CD14-positive monocyte (primary cell): ENCODE measurements at regions not wholly inside any gene's neighbourhood (a gene's known extent, or its start where the extent isn't known, plus 50 kb on each side); places are given as distances from the start of the nearest gene placed in this dataset.
A peak's percentile ranks its signal among the peaks of the same experiment; 100 is the strongest.

Source experiments
- DNase-seq, 3 donors: peaks; one replicate each; pipeline ENCODE4 v3.0.0-alpha.2; 2011 to 2022
- H2AFZ ChIP-seq: 2 replicates; pipeline ENCODE4 v1.6.0; 2012; ENCODE audit warnings: mild to moderate bottlenecking, low read depth, low read length, inconsistent platforms; ENCODE audit not compliant: insufficient read depth, poor library complexity, severe bottlenecking
- H3K27ac ChIP-seq, 2 donors: 1 replicate in 1 of 2; 2 replicates in 1 of 2; pipeline ENCODE4 v1.5.1; 2012 to 2013; ENCODE audit warnings: low read length in 2 of 2, control low read depth in 1 of 2, inconsistent platforms in 1 of 2, low read depth in 1 of 2, mild to moderate bottlenecking in 1 of 2
- H3K27me3 ChIP-seq, 2 donors: one replicate each; pipeline versions ENCODE4 v1.6.0 to v1.6.1; 2011 to 2013; ENCODE audit warnings: low read length in 2 of 2; ENCODE audit not compliant: control insufficient read depth in 2 of 2, insufficient read depth in 2 of 2
- H3K36me3 ChIP-seq, 2 donors: replicated peaks in 1 of 2; 1 replicate in 1 of 2; 2 replicates in 1 of 2; pipeline versions ENCODE4 v1.5.1 to v1.6.1; 2012 to 2013; ENCODE audit warnings: low read length in 2 of 2, control low read depth in 1 of 2, inconsistent platforms in 1 of 2, mild to moderate bottlenecking in 1 of 2; ENCODE audit not compliant: insufficient read depth in 2 of 2, control insufficient read depth in 1 of 2
- H3K4me1 ChIP-seq, 2 donors: 1 replicate in 1 of 2; 2 replicates in 1 of 2; pipeline versions ENCODE4 v1.5.1 to v1.6.1; 2012 to 2013; ENCODE audit warnings: low read length in 2 of 2, control low read depth in 1 of 2, inconsistent platforms in 1 of 2, mild to moderate bottlenecking in 1 of 2, moderate library complexity in 1 of 2; ENCODE audit not compliant: insufficient read depth in 2 of 2, control insufficient read depth in 1 of 2
- H3K4me2 ChIP-seq: replicated peaks from 2 replicates; pipeline ENCODE3; 2012; ENCODE audit warnings: low read length, moderate library complexity, mild to moderate bottlenecking; ENCODE audit not compliant: poor library complexity, severe bottlenecking; ENCODE audit errors: extremely low read depth
- H3K4me3 ChIP-seq, 3 experiments: fragments of 200-600 bp in 1 of 3; sonication (generic) in 1 of 3; replicated peaks in 1 of 3; 1 replicate in 2 of 3; 2 replicates in 1 of 3; pipeline ENCODE4 v1.5.1; 2011 to 2013; ENCODE audit warnings: low read length in 3 of 3, mild to moderate bottlenecking in 3 of 3, control low read depth in 2 of 3, low read depth in 2 of 3, inconsistent platforms in 1 of 3, moderate library complexity in 1 of 3
- H3K79me2 ChIP-seq: 2 replicates; pipeline ENCODE4 v1.6.0; 2012; ENCODE audit warnings: mild to moderate bottlenecking, control low read depth, inconsistent platforms, low read length, moderate library complexity; ENCODE audit not compliant: insufficient read depth
- H3K9ac ChIP-seq: 2 replicates; pipeline ENCODE4 v1.6.0; 2017; ENCODE audit warnings: low read length, mild to moderate bottlenecking; ENCODE audit not compliant: insufficient read depth, poor library complexity, severe bottlenecking
- H3K9me3 ChIP-seq, 2 donors: replicated peaks in 1 of 2; 1 replicate in 1 of 2; 2 replicates in 1 of 2; pipeline versions ENCODE4 v1.5.1 to v1.6.1; 2012 to 2013; ENCODE audit warnings: low read length in 2 of 2, control low read depth in 1 of 2; ENCODE audit not compliant: control insufficient read depth in 1 of 2, insufficient read depth in 1 of 2
- H4K20me1 ChIP-seq: 2 replicates; pipeline ENCODE4 v1.6.0; 2012; ENCODE audit warnings: mild to moderate bottlenecking, low read length, control low read depth, moderate library complexity; ENCODE audit not compliant: insufficient read depth
- H3K27ac Mint-ChIP-seq, 7 donors: one replicate each; pipeline ENCODE4 v1.8.0; 2020; ENCODE audit warnings: mild to moderate bottlenecking in 7 of 7, mixed read lengths in 7 of 7, moderate library complexity in 6 of 7, inconsistent platforms in 2 of 7
- H3K27me3 Mint-ChIP-seq, 3 donors: one replicate each; pipeline ENCODE4 v1.8.0; 2021 to 2022; ENCODE audit warnings: low read depth in 3 of 3, mild to moderate bottlenecking in 3 of 3, mixed read lengths in 3 of 3, moderate library complexity in 3 of 3, inconsistent platforms in 1 of 3
- H3K36me3 Mint-ChIP-seq, 2 donors: one replicate each; pipeline ENCODE4 v1.8.0; 2020; ENCODE audit warnings: mixed read lengths in 2 of 2, inconsistent platforms in 1 of 2, mild to moderate bottlenecking in 1 of 2
- H3K4me1 Mint-ChIP-seq: one replicate; pipeline ENCODE4 v1.8.0; 2020; ENCODE audit warnings: mild to moderate bottlenecking, mixed read lengths
- H3K4me3 Mint-ChIP-seq, 2 donors: one replicate each; pipeline ENCODE4 v1.8.0; 2020; ENCODE audit warnings: mild to moderate bottlenecking in 2 of 2, mixed read lengths in 2 of 2, moderate library complexity in 1 of 2
- H3K9me3 Mint-ChIP-seq, 7 donors: one replicate each; pipeline ENCODE4 v1.8.0; 2020 to 2022; ENCODE audit warnings: mixed read lengths in 7 of 7, mild to moderate bottlenecking in 6 of 7, moderate library complexity in 6 of 7, inconsistent platforms in 2 of 7
- CTCF ChIP-seq: fragments of 200-600 bp; IDR thresholded peaks from one replicate; pipeline ENCODE4 v1.8.0; 2022; ENCODE audit warnings: antibody characterized with exemption, mild to moderate bottlenecking
- WGBS: methylation state at CpG from one replicate; pipeline ENCODE4 v1.1.5; 2013; ENCODE audit warnings: missing lambda C conversion rate; ENCODE audit not compliant: insufficient coverage; 5-methylcytosine and 5-hydroxymethylcytosine counted together
- intact Hi-C, 2 donors: fragments of 100-400 bp; cut with micrococcal nuclease; formaldehyde crosslinking; loops; one replicate each; pipeline versions ENCODE4 v1.15.0 to v1.15.1; 2023

- Mint-ChIP-seq H3K27ac (peak overlapping the region in 3 of 7 donors; percentile 47 to 78 (median 70)), H3K36me3 (peaks cover 0 to 2% of the 10 kb centered on the region in 2 donors), H3K9me3 (peaks cover 0 to 6% (median 2%) of the 10 kb centered on the region in 7 donors), H3K4me3 (no peak overlapping the region), H3K27me3 (peaks cover 3 to 7% (median 6%) of the 10 kb centered on the region in 3 donors), H3K4me1 (peaks cover 39% of the 10 kb centered on the region)
- Histone ChIP-seq H3K4me3 (no peak overlapping the region), H3K79me2 (no peaks in the 10 kb centered on the region), H3K36me3 (no peaks in the 10 kb centered on the region), H3K27ac (no peak overlapping the region), H3K4me1 (peaks cover 34 to 37% of the 10 kb centered on the region in 2 donors), H3K27me3 (no peaks in the 10 kb centered on the region), H4K20me1 (no peaks in the 10 kb centered on the region), H3K9me3 (no peaks in the 10 kb centered on the region), H3K9ac (no peak overlapping the region), H3K4me2 (no peak overlapping the region), H2AFZ (no peak overlapping the region)
- WGBS = 83% methylated on average over 5 of the region's 8 CpGs
- TF ChIP-seq CTCF = no peak
- no peak for DNase-seq
- intact Hi-C loops = loop anchor here (5.0 to 10.0 kb wide), 3 partner anchors 33 to 63 kb away; no protein-coding TSS in a partner anchor
These were observed 188.5 kb downstream of the ANAPC1 start for GRCh38 chr2:111695441-111696007.

- WGBS = 100% methylated on average over 2 of the region's 3 CpGs
- Histone ChIP-seq H3K9me3 (no peaks in the 10 kb centered on the region), H4K20me1 (no peaks in the 10 kb centered on the region), H3K9ac (no peak overlapping the region), H3K4me1 (peaks cover 41 to 44% of the 10 kb centered on the region in 2 donors), H3K27ac (no peak overlapping the region), H3K27me3 (no peaks in the 10 kb centered on the region), H3K79me2 (no peaks in the 10 kb centered on the region), H3K36me3 (no peaks in the 10 kb centered on the region), H2AFZ (no peak overlapping the region), H3K4me2 (no peak overlapping the region), H3K4me3 (no peak overlapping the region)
- Mint-ChIP-seq H3K9me3 (peaks cover 0 to 6% (median 2%) of the 10 kb centered on the region in 7 donors), H3K27me3 (peaks cover 3 to 6% (median 5%) of the 10 kb centered on the region in 3 donors), H3K36me3 (peaks cover 0 to 4% of the 10 kb centered on the region in 2 donors), H3K4me1 (peaks cover 44% of the 10 kb centered on the region), H3K4me3 (no peak overlapping the region), H3K27ac (no peak overlapping the region)
- no peak for DNase-seq
- TF ChIP-seq CTCF = no peak
- intact Hi-C loops = loop anchor here (5.0 to 10.0 kb wide), 3 partner anchors 34 to 64 kb away; no protein-coding TSS in a partner anchor
These were observed 187.8 kb downstream of the ANAPC1 start for GRCh38 chr2:111696226-111696625.
